ENCODE measurements at regions not wholly inside any gene's neighbourhood (a gene's known extent, or its start where the extent isn't known, plus 50 kb on each side); places are given as distances from the start of the nearest gene placed in this dataset.

DNA sequence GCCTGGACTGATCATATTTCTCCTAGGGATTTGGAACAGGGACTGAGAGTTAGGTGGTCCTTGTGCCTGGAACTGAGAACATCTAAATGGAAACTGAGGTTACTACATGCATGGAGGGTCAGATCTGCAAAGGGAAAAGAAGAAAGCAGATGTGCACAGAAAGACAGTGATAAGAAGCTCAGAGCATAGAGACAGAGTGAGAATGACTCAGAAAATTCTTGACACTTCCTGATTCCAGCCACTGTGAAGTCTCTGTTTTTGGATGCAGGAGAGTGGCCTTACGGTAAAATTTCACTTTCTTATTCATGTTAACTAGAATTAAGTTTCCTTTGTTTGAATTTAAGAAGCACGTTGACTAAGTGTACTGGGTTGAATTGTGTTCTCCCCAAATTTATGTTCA is 241.7 kb downstream of the TMEM26 start:
- Histone ChIP-seq H4K20me1 (ENCODE audit: insufficient read depth, low read length) (no peaks in the 10 kb centered on the region), H3K4me1 (ENCODE audit: control insufficient read depth in 1 of 2, insufficient read depth in 2 of 2, low read length in 2 of 2) (no peaks in the 10 kb centered on the region), H3K4me3 (replicated peaks in 1 of 3; ENCODE audit: low read depth in 2 of 3, low read length in 3 of 3) (no peak overlapping the region), H3K9me3 (replicated peaks in 1 of 2; ENCODE audit: control insufficient read depth in 1 of 2, insufficient read depth in 1 of 2, low read length in 2 of 2) (no peaks in the 10 kb centered on the region), H3K27me3 (ENCODE audit: control insufficient read depth in 2 of 2, insufficient read depth in 2 of 2, low read length in 2 of 2) (no peaks in the 10 kb centered on the region), H3K4me2 (replicated peaks; ENCODE audit: extremely low read depth, low read length, poor library complexity, severe bottlenecking) (no peak overlapping the region), H2AFZ (ENCODE audit: insufficient read depth, low read depth, low read length, poor library complexity, severe bottlenecking) (no peak overlapping the region), H3K36me3 (replicated peaks in 1 of 2; ENCODE audit: control insufficient read depth in 1 of 2, insufficient read depth in 2 of 2, low read length in 2 of 2) (no peaks in the 10 kb centered on the region), H3K79me2 (ENCODE audit: insufficient read depth, low read length) (no peaks in the 10 kb centered on the region), H3K9ac (ENCODE audit: insufficient read depth, low read length, poor library complexity, severe bottlenecking) (no peak overlapping the region), H3K27ac (ENCODE audit: low read depth in 1 of 2, low read length in 2 of 2) (no peak overlapping the region)
- WGBS (ENCODE audit: insufficient coverage): no CpG with 5 or more reads among the region's 2 CpGs
- Mint-ChIP-seq H3K27ac (no peak overlapping the region), H3K27me3 (ENCODE audit: low read depth in 3 of 3) (peaks cover 0 to 2% (median 0%) of the 10 kb centered on the region in 3 donors), H3K9me3 (peaks cover 0 to 1% (median 0%) of the 10 kb centered on the region in 7 donors), H3K4me1 (no peaks in the 10 kb centered on the region), H3K4me3 (no peak overlapping the region), H3K36me3 (no peaks in the 10 kb centered on the region)
- TF ChIP-seq, protein P1, sequence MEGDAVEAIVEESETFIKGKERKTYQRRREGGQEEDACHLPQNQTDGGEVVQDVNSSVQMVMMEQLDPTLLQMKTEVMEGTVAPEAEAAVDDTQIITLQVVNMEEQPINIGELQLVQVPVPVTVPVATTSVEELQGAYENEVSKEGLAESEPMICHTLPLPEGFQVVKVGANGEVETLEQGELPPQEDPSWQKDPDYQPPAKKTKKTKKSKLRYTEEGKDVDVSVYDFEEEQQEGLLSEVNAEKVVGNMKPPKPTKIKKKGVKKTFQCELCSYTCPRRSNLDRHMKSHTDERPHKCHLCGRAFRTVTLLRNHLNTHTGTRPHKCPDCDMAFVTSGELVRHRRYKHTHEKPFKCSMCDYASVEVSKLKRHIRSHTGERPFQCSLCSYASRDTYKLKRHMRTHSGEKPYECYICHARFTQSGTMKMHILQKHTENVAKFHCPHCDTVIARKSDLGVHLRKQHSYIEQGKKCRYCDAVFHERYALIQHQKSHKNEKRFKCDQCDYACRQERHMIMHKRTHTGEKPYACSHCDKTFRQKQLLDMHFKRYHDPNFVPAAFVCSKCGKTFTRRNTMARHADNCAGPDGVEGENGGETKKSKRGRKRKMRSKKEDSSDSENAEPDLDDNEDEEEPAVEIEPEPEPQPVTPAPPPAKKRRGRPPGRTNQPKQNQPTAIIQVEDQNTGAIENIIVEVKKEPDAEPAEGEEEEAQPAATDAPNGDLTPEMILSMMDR (IDR thresholded peaks at IDR 0.05): no peak
- no peak for DNase-seq
- intact Hi-C loops (cut with micrococcal nuclease): loop anchor here in 1 of 2 donors (10.0 kb wide), 1 partner anchor 863 kb away; no protein-coding TSS in a partner anchor

DNA sequence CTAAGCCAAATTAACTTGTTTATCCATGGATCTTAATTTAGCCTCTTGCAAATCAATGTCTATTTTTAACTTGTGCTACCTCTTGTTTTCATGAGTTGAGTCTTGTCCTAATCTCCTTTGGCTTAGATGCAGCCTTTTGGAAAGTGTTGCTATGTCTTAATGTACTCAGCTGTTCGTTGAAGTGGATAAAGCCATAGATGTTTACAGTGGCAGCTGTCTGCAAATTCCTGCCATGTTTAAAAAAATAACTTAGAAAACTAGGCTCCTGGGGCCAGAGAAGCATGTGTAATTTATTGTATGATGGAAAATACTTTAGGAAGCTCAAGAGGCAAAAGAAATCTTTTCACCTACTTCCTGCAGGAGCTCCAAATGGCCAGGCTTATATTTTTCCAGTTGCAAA is 253.1 kb upstream of the RHOBTB1 start:
- Histone ChIP-seq H3K36me3 (replicated peaks in 1 of 2; ENCODE audit: control insufficient read depth in 1 of 2, insufficient read depth in 2 of 2, low read length in 2 of 2) (no peaks in the 10 kb centered on the region), H3K9ac (ENCODE audit: insufficient read depth, low read length, poor library complexity, severe bottlenecking) (no peak overlapping the region), H3K9me3 (replicated peaks in 1 of 2; ENCODE audit: control insufficient read depth in 1 of 2, insufficient read depth in 1 of 2, low read length in 2 of 2) (peaks cover 6 to 12% of the 10 kb centered on the region in 2 donors), H3K27ac (ENCODE audit: low read depth in 1 of 2, low read length in 2 of 2) (no peak overlapping the region), H4K20me1 (ENCODE audit: insufficient read depth, low read length) (no peaks in the 10 kb centered on the region), H2AFZ (ENCODE audit: insufficient read depth, low read depth, low read length, poor library complexity, severe bottlenecking) (no peak overlapping the region), H3K4me1 (ENCODE audit: control insufficient read depth in 1 of 2, insufficient read depth in 2 of 2, low read length in 2 of 2) (no peaks in the 10 kb centered on the region), H3K4me3 (replicated peaks in 1 of 3; ENCODE audit: low read depth in 2 of 3, low read length in 3 of 3) (no peak overlapping the region), H3K79me2 (ENCODE audit: insufficient read depth, low read length) (no peaks in the 10 kb centered on the region), H3K27me3 (ENCODE audit: control insufficient read depth in 2 of 2, insufficient read depth in 2 of 2, low read length in 2 of 2) (no peaks in the 10 kb centered on the region), H3K4me2 (replicated peaks; ENCODE audit: extremely low read depth, low read length, poor library complexity, severe bottlenecking) (no peak overlapping the region)
- intact Hi-C loops (cut with micrococcal nuclease): no loop called here
- TF ChIP-seq, protein P1 (IDR thresholded peaks at IDR 0.05): no peak
- 100% methylated on average over 1 of the region's 1 CpG for WGBS (ENCODE audit: insufficient coverage)
- H3K36me3 Mint-ChIP-seq: no peaks in the 10 kb centered on the region
- no peaks in the 10 kb centered on the region for H3K4me1 Mint-ChIP-seq
- no peaks in the 10 kb centered on the region for H3K27me3 Mint-ChIP-seq (ENCODE audit: low read depth in 3 of 3)
- H3K27ac Mint-ChIP-seq: no peak overlapping the region
- no peak overlapping the region for H3K4me3 Mint-ChIP-seq
- peaks cover 4 to 18% (median 10%) of the 10 kb centered on the region in 7 donors for H3K9me3 Mint-ChIP-seq
- DNase-seq: no peak

Measured in CD14-positive monocyte (primary cell).